NCI-H128 (cell line): ENCODE measurements at regions not wholly inside any gene's neighbourhood (a gene's known extent, or its start where the extent isn't known, plus 50 kb on each side); places are given as distances from the start of the nearest gene placed in this dataset.
"Not testable (repeated sequence)": the region's sequence is repeated elsewhere in the genome, so short reads cannot be mapped to it uniquely, and the experiment has no call there.

ENCODE experiments used
- DNase-seq: peaks from one replicate; lab custom pipeline; 2025; ENCODE audit not compliant: unreplicated experiment; lab: John Stamatoyannopoulos, UW

GRCh38 chr2:240191001-240191400, 50.5 kb upstream of the OTOS start:
- no peak for DNase-seq

GRCh38 chr2:240192661-240193060, 52.2 kb upstream of the OTOS start:
- no peak for DNase-seq

DNA sequence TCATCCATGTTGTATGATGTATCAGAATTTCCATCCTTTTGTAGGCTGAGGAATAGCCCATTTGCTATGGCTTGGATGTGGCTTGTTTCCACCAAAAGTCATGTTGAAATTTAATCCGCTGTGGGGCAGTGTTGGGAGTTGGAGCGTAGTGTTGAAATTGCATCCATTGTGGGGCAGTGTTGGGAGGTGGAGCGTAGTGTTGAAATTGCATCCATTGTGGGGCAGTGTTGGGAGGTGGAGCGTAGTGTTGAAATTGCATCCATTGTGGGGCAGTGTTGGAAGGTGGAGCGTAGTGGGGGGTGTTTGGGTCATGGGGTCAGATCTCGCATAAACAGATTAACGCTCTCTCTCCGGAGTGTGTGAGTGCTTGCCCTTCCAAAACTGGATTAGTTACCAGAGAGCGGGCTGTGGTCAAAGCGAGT, 53.9 kb upstream of the OTOS start:
- DNase-seq, result not testable (repeated sequence)

- no peak for DNase-seq
Measured at GRCh38 chr2:240195316-240195861, 54.9 kb upstream of the OTOS start.

- no peak for DNase-seq
Measured at GRCh38 chr2:240196716-240197461, 56.4 kb upstream of the OTOS start.

DNA sequence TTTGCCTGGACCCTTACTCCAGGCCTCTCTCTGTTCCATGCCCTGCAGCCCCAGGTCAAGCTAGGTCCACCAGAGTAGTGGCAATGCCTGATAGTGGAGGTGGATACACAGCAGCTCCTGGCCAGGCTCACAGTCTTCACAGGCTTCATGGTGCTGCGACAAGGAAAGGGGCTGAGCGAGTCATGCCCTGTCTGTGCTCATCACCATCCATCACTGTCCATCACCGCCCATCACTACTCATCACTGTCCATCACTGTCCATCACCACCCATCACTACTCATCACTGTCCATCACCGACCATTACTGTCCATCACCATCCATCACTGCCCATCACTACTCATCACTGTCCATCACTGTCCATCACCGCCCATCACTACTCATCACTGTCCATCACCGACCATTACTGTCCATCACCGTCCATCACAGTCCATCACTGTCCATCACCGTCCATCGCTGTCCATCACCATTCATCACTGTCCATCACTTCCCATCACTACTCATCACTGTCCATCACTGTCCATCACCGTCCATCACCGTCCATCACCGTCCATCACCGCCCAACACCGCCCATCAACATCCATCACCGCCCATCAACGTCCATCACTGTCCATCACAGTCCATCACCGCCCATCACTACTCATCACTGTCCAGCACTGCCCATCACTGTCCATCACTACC, 57.1 kb upstream of the OTOS start:
- DNase-seq, result no peak

- DNase-seq, result no peak
Measured at GRCh38 chr2:240198226-240198625, 57.8 kb upstream of the OTOS start.

- no peak for DNase-seq
Measured at GRCh38 chr2:240199133-240199870, 58.8 kb upstream of the OTOS start.

DNA sequence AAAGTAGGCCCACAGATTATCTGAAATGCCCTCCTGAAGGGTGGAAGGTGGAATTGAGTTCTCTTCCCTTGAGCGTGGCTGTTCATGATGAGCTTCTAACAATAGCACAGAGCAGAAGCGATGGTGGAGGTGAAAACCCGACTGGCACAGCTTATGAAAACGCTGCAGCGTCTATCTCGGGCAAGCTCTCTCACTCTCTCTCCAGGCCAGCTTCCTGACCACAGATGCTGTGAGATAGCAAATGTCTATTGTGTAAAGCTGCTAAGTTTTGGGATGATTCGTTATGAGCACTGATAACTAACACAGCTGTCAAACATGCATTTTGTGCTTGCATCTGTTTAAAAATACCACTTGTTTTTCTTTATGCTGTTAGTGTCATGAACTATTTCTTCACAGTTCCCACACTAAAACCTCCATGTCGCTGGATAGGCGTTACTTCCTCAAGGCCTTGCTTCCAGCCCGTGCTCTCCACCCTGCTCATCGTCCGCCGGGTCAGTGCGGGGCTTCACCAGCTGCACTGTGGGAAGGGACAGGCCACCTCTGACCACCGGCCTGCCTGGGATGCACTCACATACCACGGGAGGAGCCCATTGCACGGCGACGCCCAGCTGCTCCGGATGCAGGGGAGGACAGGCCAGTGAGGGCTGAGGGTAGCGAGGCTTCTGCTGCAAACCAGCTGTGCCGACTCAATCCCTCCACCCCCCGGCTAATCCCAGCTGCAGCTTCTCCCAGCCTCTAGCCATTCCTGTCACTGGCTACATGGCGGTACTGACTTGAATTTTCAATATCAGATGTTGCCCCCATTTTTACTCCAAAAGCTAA, 60.0 kb upstream of the OTOS start:
- no peak for DNase-seq

GRCh38 chr2:240201866-240202265, 61.4 kb upstream of the OTOS start:
- no peak for DNase-seq

GRCh38 chr2:240202586-240202985, 62.1 kb upstream of the OTOS start:
- DNase-seq, result no peak

DNA sequence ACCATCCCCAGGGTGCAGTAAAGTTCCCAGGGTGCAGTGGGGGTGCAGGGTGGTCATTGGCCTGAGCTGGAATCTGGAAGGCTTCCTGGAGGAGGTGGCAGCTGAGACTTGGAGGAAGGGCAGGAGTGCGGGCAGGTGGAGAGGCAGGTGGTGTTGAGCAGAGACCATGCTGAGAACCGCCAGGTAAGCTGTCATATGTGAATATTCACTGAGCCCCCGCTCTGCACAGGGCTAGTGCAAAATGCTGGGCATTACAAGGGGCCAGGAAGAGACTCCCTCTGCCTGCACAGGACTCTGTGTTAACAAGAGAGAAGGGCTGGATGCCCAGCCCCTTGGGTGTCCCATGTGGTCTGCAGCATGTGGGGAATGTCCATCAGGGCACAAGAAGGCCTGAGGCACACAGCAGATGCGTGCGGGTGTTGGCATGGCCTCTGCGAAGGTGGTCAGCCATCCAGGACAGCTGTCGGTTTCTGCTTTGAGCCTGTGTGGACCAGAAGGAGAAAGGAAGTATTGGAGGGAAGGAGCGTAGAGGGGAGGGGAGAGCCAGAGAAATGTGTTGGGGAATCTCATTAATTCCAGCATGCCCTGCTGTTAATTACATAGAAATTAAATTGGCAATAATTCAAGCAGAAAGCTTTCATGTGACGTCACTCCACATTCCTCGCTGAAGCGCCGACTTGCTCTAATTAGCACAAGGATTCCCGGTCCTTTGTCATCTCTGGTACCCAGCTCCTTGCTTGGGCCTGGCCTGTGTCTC, 62.8 kb upstream of the OTOS start:
- no peak for DNase-seq

- DNase-seq, result no peak
Measured at GRCh38 chr2:240203788-240204270, 63.4 kb upstream of the OTOS start.

- no peak for DNase-seq
Measured at GRCh38 chr2:240204431-240205276, 64.2 kb upstream of the OTOS start.

- no peak for DNase-seq
Measured at GRCh38 chr2:240205348-240205747, 64.9 kb upstream of the OTOS start.

DNA sequence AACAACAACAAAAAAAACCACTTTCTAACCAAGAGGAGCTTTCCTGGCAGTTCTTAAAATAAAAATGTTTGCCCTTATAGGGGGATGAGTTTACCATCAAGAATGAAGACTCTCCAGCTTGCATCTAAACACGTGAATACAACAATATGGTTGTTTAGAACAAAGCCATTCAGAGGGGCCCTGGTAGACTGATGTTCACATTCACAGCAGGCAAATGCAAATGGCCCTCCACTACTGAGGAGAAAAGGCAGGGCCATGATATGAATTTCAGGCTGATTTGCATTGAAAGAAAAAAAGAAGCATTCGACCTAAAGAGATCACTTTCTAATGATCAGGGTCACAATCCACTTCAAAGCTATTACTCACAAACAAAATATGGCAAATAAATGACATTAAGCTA, 65.3 kb upstream of the OTOS start:
- no peak for DNase-seq

DNA sequence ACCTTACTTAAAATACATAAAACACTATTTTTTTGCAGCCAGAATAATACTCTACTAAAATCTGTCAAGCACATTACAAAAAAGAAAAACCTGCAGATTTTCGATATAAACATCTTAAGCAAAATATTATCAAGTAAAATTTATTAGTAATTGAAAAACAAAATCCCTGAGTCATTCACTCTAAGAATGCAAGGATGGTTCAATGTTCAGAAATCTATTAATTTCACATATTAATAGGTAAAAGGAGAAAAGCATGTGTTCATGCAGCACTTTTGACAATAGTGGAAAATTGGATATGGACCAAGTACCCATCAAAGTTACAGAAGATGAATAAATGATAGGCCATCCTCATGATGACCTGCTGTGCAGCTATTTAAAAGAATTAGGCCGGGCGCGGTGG, 66.2 kb upstream of the OTOS start:
- no peak for DNase-seq

DNA sequence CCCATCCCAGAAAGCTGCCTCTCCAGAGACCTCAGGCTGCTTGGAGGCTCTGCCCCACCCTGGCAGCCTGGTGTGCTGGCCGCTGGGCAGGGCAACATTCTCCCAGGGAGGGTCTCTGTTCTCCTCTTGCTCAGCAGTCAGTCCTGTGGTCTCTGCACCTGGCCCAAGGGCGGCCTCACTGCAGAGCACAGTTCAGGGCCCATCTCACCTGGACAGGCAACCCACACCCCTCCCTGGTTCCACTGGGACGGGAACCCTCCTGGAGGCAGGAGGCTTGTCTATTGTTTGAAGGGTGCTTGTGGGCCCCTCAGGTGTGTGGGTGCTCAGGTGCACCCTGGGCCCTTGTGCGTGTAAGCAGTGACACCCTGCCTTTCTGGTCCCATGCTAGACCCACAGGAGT, 67.2 kb upstream of the OTOS start:
- no peak for DNase-seq

DNA sequence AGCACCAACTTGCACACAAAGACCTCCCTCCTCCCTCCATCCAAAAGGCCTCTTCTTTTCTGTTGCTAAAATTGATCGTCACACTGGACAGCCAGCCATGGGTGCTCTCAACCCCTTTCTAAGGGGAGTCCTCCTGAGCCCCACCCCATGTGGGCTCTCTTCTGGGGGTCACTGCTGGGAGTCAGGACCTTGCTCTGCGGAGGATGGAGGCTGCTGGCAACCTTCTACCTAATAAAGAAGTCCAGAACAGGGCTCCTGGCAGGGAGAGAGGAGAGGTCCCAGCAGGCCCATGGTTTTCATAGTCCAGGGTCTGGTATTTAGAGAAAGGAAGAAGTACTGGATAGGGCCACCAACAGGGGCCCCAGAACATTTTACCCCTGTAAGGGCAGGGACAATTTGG, 67.6 kb upstream of the OTOS start:
- DNase-seq, result no peak
